GM19240 (cell line): ENCODE measurements at regions not wholly inside any gene's neighbourhood (a gene's known extent, or its start where the extent isn't known, plus 50 kb on each side); places are given as distances from the start of the nearest gene placed in this dataset.
"Not testable (repeated sequence)": the region's sequence is repeated elsewhere in the genome, so short reads cannot be mapped to it uniquely, and the experiment has no call there.

Experiments
- DNase-seq: peaks from one replicate; pipeline ENCODE4 v3.0.0; 2011; ENCODE audit warnings: low spot score; ENCODE audit not compliant: insufficient read length

GRCh38 chr4:155592179-155592937 is 74.3 kb upstream of the GUCY1A1 start:
- no peak for DNase-seq

GRCh38 chr4:155591738-155592143 is 74.9 kb upstream of the GUCY1A1 start:
- no peak for DNase-seq

- no peak for DNase-seq
These were observed 75.7 kb upstream of the GUCY1A1 start for GRCh38 chr4:155590796-155591585.

GRCh38 chr4:155588437-155588836 is 78.2 kb upstream of the GUCY1A1 start:
- no peak for DNase-seq

GRCh38 chr4:155587766-155588165 is 78.9 kb upstream of the GUCY1A1 start:
- no peak for DNase-seq

GRCh38 chr4:155582971-155583437 is 83.6 kb upstream of the GUCY1A1 start:
- no peak for DNase-seq

- no peak for DNase-seq
These were observed 84.6 kb upstream of the GUCY1A1 start for GRCh38 chr4:155582041-155582440.

- no peak for DNase-seq
These were observed 87.8 kb upstream of the GUCY1A1 start for GRCh38 chr4:155578726-155579370.

GRCh38 chr4:155578219-155578618 is 88.4 kb upstream of the GUCY1A1 start:
- no peak for DNase-seq

GRCh38 chr4:155574329-155574728 is 92.3 kb upstream of the GUCY1A1 start:
- DNase-seq = not testable (repeated sequence)

GRCh38 chr4:155573126-155573525 is 93.5 kb upstream of the GUCY1A1 start:
- DNase-seq = no peak

GRCh38 chr4:155572106-155572703 is 94.4 kb upstream of the GUCY1A1 start:
- DNase-seq = no peak

GRCh38 chr4:155571184-155571944 is 95.3 kb upstream of the GUCY1A1 start:
- DNase-seq = no peak

- no peak for DNase-seq
These were observed 96.0 kb upstream of the GUCY1A1 start for GRCh38 chr4:155570661-155571060.

- no peak for DNase-seq
These were observed 96.6 kb upstream of the GUCY1A1 start for GRCh38 chr4:155569960-155570515.

GRCh38 chr4:155569471-155569870 is 97.2 kb upstream of the GUCY1A1 start:
- no peak for DNase-seq

GRCh38 chr4:155568641-155569220 is 97.9 kb upstream of the GUCY1A1 start:
- no peak for DNase-seq

GRCh38 chr4:155566354-155566753 is 100.3 kb upstream of the GUCY1A1 start:
- DNase-seq = no peak

- DNase-seq = no peak
These were observed 100.9 kb upstream of the GUCY1A1 start for GRCh38 chr4:155565776-155566175.

GRCh38 chr4:155565330-155565729 is 101.3 kb upstream of the GUCY1A1 start:
- no peak for DNase-seq
